Mesenchymal stem cell (in vitro differentiated cells and primary cell): ENCODE measurements at regions not wholly inside any gene's neighbourhood (a gene's known extent, or its start where the extent isn't known, plus 50 kb on each side); places are given as distances from the start of the nearest gene placed in this dataset.

Source experiments
- DNase-seq: peaks from one replicate; pipeline ENCODE4 v3.0.0-alpha.2; 2013
- H2AFZ ChIP-seq: one replicate; pipeline ENCODE4 v1.6.1; 2013; ENCODE audit warnings: low read depth, mild to moderate bottlenecking, control low read depth, inconsistent platforms, low read length, moderate library complexity
- H2AK5ac ChIP-seq: 2 replicates; pipeline ENCODE4 v1.6.1; 2013; ENCODE audit warnings: low read length, moderate library complexity, mild to moderate bottlenecking, inconsistent platforms; ENCODE audit not compliant: severe bottlenecking
- H2BK120ac ChIP-seq: one replicate; pipeline ENCODE4 v1.6.1; 2013; ENCODE audit warnings: low read depth, mild to moderate bottlenecking, inconsistent platforms, low read length, moderate library complexity
- H2BK12ac ChIP-seq, 2 experiments: one replicate each; pipeline ENCODE4 v1.6.1; 2013; ENCODE audit warnings: inconsistent platforms in 2 of 2, low read length in 2 of 2, mild to moderate bottlenecking in 2 of 2, moderate library complexity in 2 of 2, control low read depth in 1 of 2
- H2BK15ac ChIP-seq: one replicate; pipeline ENCODE4 v1.6.1; 2013; ENCODE audit warnings: mild to moderate bottlenecking, low read depth, inconsistent platforms; ENCODE audit not compliant: poor library complexity, severe bottlenecking
- H2BK5ac ChIP-seq: 2 replicates; pipeline ENCODE4 v1.6.1; 2013; ENCODE audit warnings: low read depth, mild to moderate bottlenecking, low read length, control low read depth, inconsistent platforms; ENCODE audit not compliant: poor library complexity, severe bottlenecking
- H3K14ac ChIP-seq, 2 experiments: one replicate each; pipeline ENCODE4 v1.6.1; 2013; ENCODE audit warnings: inconsistent platforms in 2 of 2, low read length in 2 of 2, control low read depth in 1 of 2, mild to moderate bottlenecking in 1 of 2, moderate library complexity in 1 of 2
- H3K18ac ChIP-seq, 2 experiments: one replicate each; pipeline ENCODE4 v1.6.1; 2013; ENCODE audit warnings: inconsistent platforms in 2 of 2, low read length in 2 of 2, control low read depth in 1 of 2, low read depth in 1 of 2, mild to moderate bottlenecking in 1 of 2
- H3K23ac ChIP-seq, 2 experiments: one replicate each; pipeline ENCODE4 v1.6.1; 2013; ENCODE audit warnings: inconsistent platforms in 2 of 2, low read length in 2 of 2, mild to moderate bottlenecking in 2 of 2, moderate library complexity in 2 of 2, control low read depth in 1 of 2
- H3K27ac ChIP-seq: 2 replicates; pipeline ENCODE4 v1.5.1; 2013; ENCODE audit warnings: mild to moderate bottlenecking, moderate library complexity, low read length, control low read depth, inconsistent platforms; ENCODE audit not compliant: poor library complexity, severe bottlenecking
- H3K27me3 ChIP-seq, 2 experiments: 2 replicates each; pipeline versions ENCODE4 v1.6.1 to v1.7.0; 2013; ENCODE audit warnings: low read length in 2 of 2, mild to moderate bottlenecking in 2 of 2, moderate library complexity in 2 of 2, control low read depth in 1 of 2, inconsistent platforms in 1 of 2; ENCODE audit not compliant: control insufficient read depth in 1 of 2, insufficient read depth in 1 of 2
- H3K36me3 ChIP-seq, 2 experiments: 2 replicates each; pipeline versions ENCODE4 v1.6.1 to v1.7.0; 2013; ENCODE audit warnings: low read length in 2 of 2, control low read depth in 1 of 2, inconsistent platforms in 1 of 2, low read depth in 1 of 2, mild to moderate bottlenecking in 1 of 2; ENCODE audit not compliant: insufficient read depth in 2 of 2, control insufficient read depth in 1 of 2
- H3K4ac ChIP-seq, 2 experiments: one replicate each; pipeline ENCODE4 v1.6.1; 2013; ENCODE audit warnings: inconsistent platforms in 2 of 2, low read length in 2 of 2, mild to moderate bottlenecking in 2 of 2, moderate library complexity in 2 of 2, control low read depth in 1 of 2, low read depth in 1 of 2
- H3K4me1 ChIP-seq: 2 replicates; pipeline ENCODE4 v1.6.1; 2013; ENCODE audit warnings: low read depth, low read length, control low read depth; ENCODE audit not compliant: control insufficient read depth, insufficient read depth
- H3K4me2 ChIP-seq: 2 replicates; pipeline ENCODE4 v1.6.1; 2013; ENCODE audit warnings: low read length, mild to moderate bottlenecking, inconsistent platforms; ENCODE audit not compliant: poor library complexity, severe bottlenecking
- H3K4me3 ChIP-seq, 2 experiments: 2 replicates each; pipeline versions ENCODE4 v1.5.1 to v1.7.0; 2013; ENCODE audit warnings: low read length in 2 of 2, mild to moderate bottlenecking in 2 of 2, control low read depth in 1 of 2, low read depth in 1 of 2; ENCODE audit not compliant: insufficient read depth in 1 of 2
- H3K79me1 ChIP-seq: replicated peaks from 2 replicates; pipeline ENCODE4 v1.6.1; 2013; ENCODE audit warnings: mild to moderate bottlenecking, control low read depth, low read length, inconsistent platforms; ENCODE audit not compliant: poor library complexity, severe bottlenecking
- H3K9ac ChIP-seq: 2 replicates; pipeline ENCODE4 v1.7.0; 2013; ENCODE audit warnings: mild to moderate bottlenecking, low read length, moderate library complexity
- H3K9me3 ChIP-seq: 2 replicates; pipeline ENCODE4 v1.7.0; 2013; ENCODE audit warnings: mild to moderate bottlenecking, low read length; ENCODE audit not compliant: control insufficient read depth
- H4K8ac ChIP-seq: one replicate; pipeline ENCODE4 v1.6.1; 2013; ENCODE audit warnings: inconsistent platforms, mild to moderate bottlenecking, low read length, moderate library complexity
- H4K91ac ChIP-seq: one replicate; pipeline ENCODE4 v1.6.1; 2013; ENCODE audit warnings: mild to moderate bottlenecking, low read length, inconsistent platforms
- WGBS: methylation state at CpG from one replicate; pipeline ENCODE4 v1.1.7; 2013; ENCODE audit warnings: mixed read lengths; 5-methylcytosine and 5-hydroxymethylcytosine counted together

GRCh38 chr15:62932436-62932835 lies 110.1 kb upstream of the TPM1 start:
- no peak overlapping the region for H2BK120ac ChIP-seq
- no peaks in the 10 kb centered on the region for H3K9me3 ChIP-seq
- no peak overlapping the region for H4K8ac ChIP-seq
- no peak overlapping the region for H2AFZ ChIP-seq
- no peak overlapping the region for H2AK5ac ChIP-seq
- peaks cover 10% of the 10 kb centered on the region for H3K4me1 ChIP-seq
- H4K91ac ChIP-seq, result no peak overlapping the region
- 71% methylated on average over 1 of the region's 1 CpG for WGBS
- H3K9ac ChIP-seq, result no peak overlapping the region
- no peaks in the 10 kb centered on the region for H3K36me3 ChIP-seq
- H2BK15ac ChIP-seq, result no peak overlapping the region
- H3K4ac ChIP-seq, result no peak overlapping the region
- H3K4me3 ChIP-seq, result no peak overlapping the region
- no peaks in the 10 kb centered on the region for H3K79me1 ChIP-seq
- no peak overlapping the region for H3K14ac ChIP-seq
- no peak overlapping the region for H2BK5ac ChIP-seq
- no peak overlapping the region for H2BK12ac ChIP-seq
- H3K27me3 ChIP-seq, result no peaks in the 10 kb centered on the region
- H3K18ac ChIP-seq, result no peak overlapping the region
- DNase-seq, result peak; percentile 50
- no peak overlapping the region for H3K27ac ChIP-seq
- no peak overlapping the region for H3K23ac ChIP-seq
- H3K4me2 ChIP-seq, result no peak overlapping the region

DNA sequence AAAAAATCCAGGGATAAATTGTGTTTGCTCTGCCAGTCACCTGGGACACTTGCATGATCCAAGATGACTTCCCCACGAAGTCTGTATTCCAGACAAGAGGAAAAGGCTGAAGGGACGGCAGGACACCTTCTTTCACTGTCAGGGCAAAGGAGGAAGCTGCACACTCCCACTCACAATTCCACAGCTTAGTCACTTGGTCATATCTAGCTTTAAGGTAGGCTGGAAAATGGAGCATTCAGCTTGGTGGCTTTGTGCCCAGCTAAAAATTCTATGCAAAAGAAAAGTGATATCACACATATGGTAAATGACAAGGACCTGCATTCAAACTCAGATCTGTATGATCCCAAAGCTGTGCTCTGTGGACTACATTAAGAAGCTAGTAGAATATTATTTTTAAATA lies 109.2 kb upstream of the TPM1 start:
- Histone ChIP-seq H2AFZ (no peak overlapping the region), H3K9me3 (no peaks in the 10 kb centered on the region), H3K23ac (no peak overlapping the region), H4K8ac (no peak overlapping the region), H3K4me2 (no peak overlapping the region), H3K27me3 (no peaks in the 10 kb centered on the region), H3K4ac (peak overlapping the region in 1 of 2 experiments; percentile 11), H2BK12ac (peak overlapping the region in 1 of 2 experiments; percentile 89), H2BK5ac (no peak overlapping the region), H3K79me1 (no peaks in the 10 kb centered on the region), H3K18ac (peak overlapping the region in 1 of 2 experiments; percentile 82), H4K91ac (peak overlapping the region; percentile 57), H3K4me1 (peaks cover 5% of the 10 kb centered on the region), H2BK15ac (no peak overlapping the region), H3K4me3 (no peak overlapping the region), H3K27ac (no peak overlapping the region), H3K36me3 (no peaks in the 10 kb centered on the region), H2BK120ac (no peak overlapping the region), H3K14ac (no peak overlapping the region), H2AK5ac (no peak overlapping the region), H3K9ac (no peak overlapping the region)
- WGBS, result 50% methylated on average over 1 of the region's 2 CpGs
- DNase-seq, result no peak

DNA sequence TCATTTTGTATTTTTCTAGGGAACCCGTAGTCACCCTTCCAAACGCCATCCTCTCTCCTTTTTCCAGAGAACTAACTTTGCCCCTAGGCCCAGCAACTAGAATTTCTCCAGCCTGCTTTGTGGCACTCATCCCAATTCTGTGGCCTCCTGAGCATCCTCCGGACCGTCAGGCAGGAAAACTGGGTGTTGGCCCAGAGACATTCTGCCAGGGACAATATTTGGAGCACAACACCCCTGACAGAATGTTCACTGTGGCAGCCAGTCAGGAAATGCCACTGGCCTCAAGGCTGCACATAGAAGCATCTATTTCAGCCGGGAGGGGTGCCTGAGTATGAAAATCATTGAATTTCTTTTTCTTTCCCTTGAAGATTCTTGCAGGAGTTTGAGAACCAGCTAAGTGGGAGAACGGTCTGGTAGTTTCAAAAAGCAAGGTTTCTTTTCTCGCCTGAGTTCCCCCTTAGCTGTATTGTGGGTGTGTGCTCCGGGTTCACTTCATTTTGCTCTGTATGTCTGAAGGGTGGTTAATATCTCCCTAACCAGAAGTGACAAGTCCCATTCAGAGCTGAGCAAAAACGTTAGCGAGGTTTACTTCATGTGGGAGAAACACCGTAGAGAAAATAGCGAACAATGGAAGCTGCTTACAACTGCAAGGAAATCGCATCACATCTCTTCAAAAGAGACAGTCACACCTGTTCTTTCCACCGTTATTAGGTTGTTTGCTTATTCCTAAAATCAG lies 108.1 kb upstream of the TPM1 start:
- peak overlapping the region in 1 of 2 experiments; percentile 36 for H3K14ac ChIP-seq
- H2BK5ac ChIP-seq, result no peak overlapping the region
- no peaks in the 10 kb centered on the region for H3K4me1 ChIP-seq
- no peaks in the 10 kb centered on the region for H3K27me3 ChIP-seq
- no peaks in the 10 kb centered on the region for H3K36me3 ChIP-seq
- no peak for DNase-seq
- peak overlapping the region in 1 of 2 experiments; percentile 29 for H3K23ac ChIP-seq
- peak overlapping the region; percentile 55 for H4K8ac ChIP-seq
- peak overlapping the region; percentile 75 for H2AK5ac ChIP-seq
- no peak overlapping the region for H3K4me3 ChIP-seq
- H4K91ac ChIP-seq, result no peak overlapping the region
- H2BK120ac ChIP-seq, result no peak overlapping the region
- no peak overlapping the region for H2BK15ac ChIP-seq
- no peak overlapping the region for H2AFZ ChIP-seq
- H3K18ac ChIP-seq, result peak overlapping the region; percentile 14 to 21
- H3K4me2 ChIP-seq, result no peak overlapping the region
- WGBS, result 88% methylated on average over 12 of the region's 14 CpGs
- no peaks in the 10 kb centered on the region for H3K9me3 ChIP-seq
- peak overlapping the region; percentile 46 to 82 for H3K4ac ChIP-seq
- no peak overlapping the region for H3K27ac ChIP-seq
- H2BK12ac ChIP-seq, result peak overlapping the region; percentile 89 to 98
- no peak overlapping the region for H3K9ac ChIP-seq
- no peaks in the 10 kb centered on the region for H3K79me1 ChIP-seq

DNA sequence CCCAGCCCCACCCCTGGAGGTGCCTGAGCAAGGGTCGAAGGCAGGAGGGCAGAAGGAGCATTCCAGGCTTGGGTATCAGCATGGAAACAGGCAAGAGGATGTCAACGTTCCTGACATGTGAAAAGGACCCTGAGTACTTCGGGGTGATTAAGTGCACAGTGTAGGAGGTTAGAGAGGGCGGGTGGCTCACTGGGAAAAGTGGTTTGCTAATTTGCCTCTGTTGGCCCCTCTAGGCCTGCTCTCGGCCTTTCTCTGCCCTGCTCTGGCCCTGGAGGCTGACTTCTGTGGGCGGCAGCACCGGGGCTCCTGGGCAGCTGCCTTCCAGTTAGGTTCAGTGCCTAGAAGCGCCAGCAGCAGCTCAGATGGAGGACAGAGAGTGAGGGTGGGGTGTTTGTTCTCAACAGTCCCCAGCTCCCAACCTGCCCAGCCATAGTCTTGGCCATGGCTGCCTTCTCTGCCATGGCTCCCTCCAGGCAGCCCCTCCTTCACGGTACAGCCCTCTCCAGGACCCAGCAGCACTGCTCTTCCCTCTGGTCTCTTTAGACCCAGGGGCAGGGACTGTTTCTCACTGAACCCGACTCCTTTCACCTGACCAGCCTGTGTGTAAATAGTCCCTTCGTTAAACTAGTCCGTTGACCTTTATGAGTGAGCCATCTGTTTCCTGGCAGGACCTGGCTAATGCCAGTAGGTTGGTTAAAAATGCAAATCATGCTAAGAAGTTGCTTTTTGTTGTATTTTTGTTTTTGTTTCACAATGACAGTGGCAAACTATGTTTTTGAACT lies 107.1 kb upstream of the TPM1 start:
- Histone ChIP-seq H2BK5ac (no peak overlapping the region), H3K4me2 (no peak overlapping the region), H3K4me1 (peaks cover 6% of the 10 kb centered on the region), H3K4me3 (no peak overlapping the region), H3K4ac (peak overlapping the region; percentile 5 to 75), H3K9me3 (no peaks in the 10 kb centered on the region), H3K79me1 (no peaks in the 10 kb centered on the region), H3K27ac (no peak overlapping the region), H2AK5ac (peak overlapping the region; percentile 37), H4K91ac (peak overlapping the region; percentile 79), H4K8ac (no peak overlapping the region), H3K9ac (no peak overlapping the region), H2AFZ (no peak overlapping the region), H3K23ac (no peak overlapping the region), H2BK15ac (no peak overlapping the region), H3K18ac (peak overlapping the region; percentile 26 to 55), H3K27me3 (no peaks in the 10 kb centered on the region), H2BK120ac (peak overlapping the region; percentile 22), H2BK12ac (peak overlapping the region; percentile 12 to 79), H3K36me3 (no peaks in the 10 kb centered on the region), H3K14ac (no peak overlapping the region)
- no peak for DNase-seq
- 74% methylated on average over 12 of the region's 12 CpGs for WGBS
